Left lung (tissue), 4 donors: ENCODE measurements at regions not wholly inside any gene's neighbourhood (a gene's known extent, or its start where the extent isn't known, plus 50 kb on each side); places are given as distances from the start of the nearest gene placed in this dataset.

Experiments used
- ATAC-seq: fragments of 200-7000 bp; cut with Tn5 transposase; one replicate; pipeline ENCODE4 v1.9.1; 2020; ENCODE audit warnings: moderate library complexity
- DNase-seq, 4 donors: peaks; one replicate each; pipeline ENCODE4 v3.0.0-alpha.2; 2013 to 2020
- H3K27ac ChIP-seq, 2 donors: fragments of 200-600 bp; sonication (generic) in 1 of 2; one replicate each; pipeline versions ENCODE4 v1.5.0 to v1.8.0; 2020 to 2021
- H3K27me3 ChIP-seq, 2 donors: fragments of 200-600 bp; sonication (generic) in 1 of 2; one replicate each; pipeline versions ENCODE4 v1.5.0 to v1.8.0; 2020 to 2021
- H3K36me3 ChIP-seq, 2 donors: fragments of 200-600 bp; sonication (generic) in 1 of 2; one replicate each; pipeline versions ENCODE4 v1.5.0 to v1.8.0; 2020 to 2021
- H3K4me1 ChIP-seq, 2 donors: fragments of 200-600 bp; one replicate each; pipeline ENCODE4 v1.8.0; 2021
- H3K4me3 ChIP-seq, 2 donors: fragments of 200-600 bp; sonication (generic) in 1 of 2; one replicate each; pipeline versions ENCODE4 v1.5.0 to v1.8.0; 2020 to 2021; ENCODE audit warnings: mild to moderate bottlenecking in 1 of 2
- H3K9me3 ChIP-seq, 2 donors: fragments of 200-600 bp; sonication (generic) in 1 of 2; one replicate each; pipeline versions ENCODE4 v1.5.0 to v1.8.0; 2020 to 2021
- intact Hi-C, 2 donors: fragments of 100-400 bp; cut with DNase I; formaldehyde crosslinking; loops; one replicate each; pipeline versions ENCODE4 v1.11.2 to v1.14.2; 2022
- TF ChIP-seq, protein P1 (sequence below), 2 donors: fragments of 200-600 bp; sonication (generic) in 1 of 2; IDR thresholded peaks; one replicate each; pipeline versions ENCODE4 v1.5.0 to v1.8.0; 2021; ENCODE audit warnings: antibody characterized with exemption in 2 of 2
- donor health status: DM: no; HTN: yes; CAD: no.
- donor health status: DM: no; HTN: no; CAD: no.

DNA sequence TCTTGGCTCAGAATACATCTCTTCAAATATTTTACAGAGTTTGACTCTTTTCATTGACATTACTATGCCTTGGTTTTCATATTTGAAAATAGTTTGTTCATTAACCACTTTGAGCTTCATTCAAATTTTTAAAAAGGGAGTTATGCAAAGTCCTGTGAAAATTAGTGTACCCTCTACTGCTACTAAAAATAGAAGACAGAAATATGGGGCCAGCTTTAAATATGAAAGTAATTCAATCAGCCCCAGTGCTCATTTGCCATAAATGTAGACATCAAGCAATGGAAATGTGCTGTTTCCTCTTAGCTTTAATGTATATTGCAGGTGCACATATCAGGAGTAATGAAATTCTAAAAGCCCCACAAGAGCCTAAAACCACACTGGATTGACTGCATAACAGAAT is 218.7 kb downstream of the SPATA18 start:
- intact Hi-C loops = no loop called here
- Histone ChIP-seq H3K4me3 (no peak overlapping the region), H3K27ac (no peak overlapping the region), H3K9me3 (peaks cover 0 to 18% of the 10 kb centered on the region in 2 donors), H3K4me1 (no peaks in the 10 kb centered on the region), H3K27me3 (no peaks in the 10 kb centered on the region), H3K36me3 (no peaks in the 10 kb centered on the region)
- ATAC-seq (no peak), DNase-seq (no peak)
- TF ChIP-seq, protein P1, sequence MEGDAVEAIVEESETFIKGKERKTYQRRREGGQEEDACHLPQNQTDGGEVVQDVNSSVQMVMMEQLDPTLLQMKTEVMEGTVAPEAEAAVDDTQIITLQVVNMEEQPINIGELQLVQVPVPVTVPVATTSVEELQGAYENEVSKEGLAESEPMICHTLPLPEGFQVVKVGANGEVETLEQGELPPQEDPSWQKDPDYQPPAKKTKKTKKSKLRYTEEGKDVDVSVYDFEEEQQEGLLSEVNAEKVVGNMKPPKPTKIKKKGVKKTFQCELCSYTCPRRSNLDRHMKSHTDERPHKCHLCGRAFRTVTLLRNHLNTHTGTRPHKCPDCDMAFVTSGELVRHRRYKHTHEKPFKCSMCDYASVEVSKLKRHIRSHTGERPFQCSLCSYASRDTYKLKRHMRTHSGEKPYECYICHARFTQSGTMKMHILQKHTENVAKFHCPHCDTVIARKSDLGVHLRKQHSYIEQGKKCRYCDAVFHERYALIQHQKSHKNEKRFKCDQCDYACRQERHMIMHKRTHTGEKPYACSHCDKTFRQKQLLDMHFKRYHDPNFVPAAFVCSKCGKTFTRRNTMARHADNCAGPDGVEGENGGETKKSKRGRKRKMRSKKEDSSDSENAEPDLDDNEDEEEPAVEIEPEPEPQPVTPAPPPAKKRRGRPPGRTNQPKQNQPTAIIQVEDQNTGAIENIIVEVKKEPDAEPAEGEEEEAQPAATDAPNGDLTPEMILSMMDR (IDR thresholded peaks at IDR 0.05) = no peak

DNA sequence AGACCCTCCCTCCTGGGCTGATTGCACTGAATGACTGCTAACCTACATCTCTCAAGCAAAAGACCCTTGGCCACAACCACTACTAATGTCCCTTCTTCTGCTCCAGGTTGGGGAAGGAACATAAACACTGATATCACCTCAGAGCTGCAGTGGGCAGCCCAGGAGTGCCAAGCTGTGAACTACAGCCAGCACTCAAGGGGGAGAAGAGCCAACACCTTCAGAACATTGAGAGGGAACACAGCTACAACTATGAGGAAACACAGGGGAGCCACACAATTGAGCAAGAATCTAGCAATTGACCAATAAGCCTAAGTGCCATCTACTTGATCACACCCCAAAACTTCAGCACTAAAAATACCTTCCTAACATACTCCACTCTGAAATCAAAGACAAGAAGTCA is 222.8 kb downstream of the SPATA18 start:
- Histone ChIP-seq H3K4me1 (no peaks in the 10 kb centered on the region), H3K4me3 (no peak overlapping the region), H3K36me3 (no peaks in the 10 kb centered on the region), H3K27me3 (no peaks in the 10 kb centered on the region), H3K9me3 (peaks cover 0 to 34% of the 10 kb centered on the region in 2 donors), H3K27ac (no peak overlapping the region)
- ATAC-seq = peak; percentile 50
- DNase-seq = no peak
- intact Hi-C loops = no loop called here
- TF ChIP-seq, protein P1 (IDR thresholded peaks at IDR 0.05) = no peak

DNA sequence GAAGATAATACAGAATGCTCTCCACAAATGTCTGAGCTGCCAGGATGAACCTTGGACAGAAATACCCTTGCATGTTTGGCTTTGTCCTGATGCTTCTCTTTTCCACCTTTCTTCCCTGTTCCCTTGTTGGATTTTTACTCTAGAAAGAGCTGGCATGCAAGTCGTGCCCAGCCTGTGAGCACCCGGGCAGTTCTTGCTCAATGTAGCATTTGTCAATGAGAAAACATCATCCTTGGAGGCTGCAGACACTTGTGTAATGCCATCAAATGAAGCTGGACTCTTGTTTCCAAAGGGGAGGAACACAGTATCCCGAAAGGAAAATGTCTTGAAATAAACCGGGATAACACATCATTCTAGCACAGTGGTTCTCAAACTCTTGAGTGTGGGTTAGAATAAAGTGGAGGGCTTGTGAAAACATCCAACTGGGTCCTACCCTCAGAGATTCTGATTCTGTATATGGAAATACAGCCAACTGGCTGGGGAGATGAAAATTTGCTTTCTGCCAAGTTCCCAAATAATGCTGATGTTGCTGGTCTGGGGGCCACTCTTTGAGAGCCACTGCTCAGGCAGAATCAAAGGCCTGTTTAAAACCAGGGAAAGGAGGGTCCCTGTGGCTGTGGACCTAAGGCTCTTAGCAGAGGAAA is 237.2 kb downstream of the SPATA18 start:
- Histone ChIP-seq H3K27me3 (no peaks in the 10 kb centered on the region), H3K36me3 (no peaks in the 10 kb centered on the region), H3K27ac (no peak overlapping the region), H3K4me1 (no peaks in the 10 kb centered on the region), H3K9me3 (no peaks in the 10 kb centered on the region), H3K4me3 (no peak overlapping the region)
- peak in 1 of 4 donors; percentile 30 for DNase-seq
- intact Hi-C loops = no loop called here
- TF ChIP-seq, protein P1 (IDR thresholded peaks at IDR 0.05) = no peak
- ATAC-seq = no peak

DNA sequence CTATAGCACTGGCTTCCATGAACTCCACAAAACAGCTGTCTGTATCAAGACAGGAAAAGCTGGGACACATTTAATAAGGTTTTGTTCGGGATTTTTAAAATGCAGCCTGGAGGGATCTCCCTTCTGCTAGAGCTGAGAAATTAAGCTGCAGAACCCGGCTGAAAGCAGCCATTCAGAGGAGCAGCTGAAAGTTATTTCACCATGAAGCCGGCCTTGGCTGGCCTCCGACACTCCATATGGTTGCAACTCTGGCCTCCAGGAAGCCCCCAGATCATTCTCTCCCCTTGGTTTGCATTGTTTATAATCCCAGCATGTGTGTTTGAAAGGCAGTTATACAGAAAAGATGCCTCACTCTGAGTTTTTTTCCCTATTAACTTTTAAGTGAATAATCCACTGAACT is 239.4 kb downstream of the SPATA18 start:
- Histone ChIP-seq H3K36me3 (no peaks in the 10 kb centered on the region), H3K27me3 (no peaks in the 10 kb centered on the region), H3K27ac (no peak overlapping the region), H3K4me1 (no peaks in the 10 kb centered on the region), H3K9me3 (no peaks in the 10 kb centered on the region), H3K4me3 (no peak overlapping the region)
- TF ChIP-seq, protein P1 (IDR thresholded peaks at IDR 0.05) = no peak
- intact Hi-C loops = no loop called here
- ATAC-seq = no peak
- peak in 2 of 4 donors; percentile 63 to 86 for DNase-seq

DNA sequence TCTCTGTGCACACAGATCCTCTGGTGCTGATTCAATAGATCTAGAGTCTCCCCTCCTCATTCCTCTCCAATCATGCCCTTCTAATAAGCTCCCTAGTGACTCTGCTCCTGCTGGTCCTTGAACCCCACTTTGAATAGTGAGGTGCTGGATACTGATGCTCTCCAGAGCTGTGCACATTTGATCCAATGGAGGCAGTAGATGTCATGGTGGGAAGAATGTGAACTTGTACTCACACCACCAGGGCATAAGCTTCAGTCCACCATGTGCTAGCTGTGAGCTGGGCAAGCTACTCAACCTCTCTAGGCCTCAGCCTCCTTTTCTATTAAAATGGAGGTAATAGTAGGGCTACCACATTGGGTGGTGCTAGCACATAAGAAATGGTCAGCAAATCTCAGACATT is 241.1 kb downstream of the SPATA18 start:
- no peak for ATAC-seq

More for the DNA sequence above, 241.1 kb downstream of the SPATA18 start:
- DNase-seq = no peak
- Histone ChIP-seq H3K36me3 (no peaks in the 10 kb centered on the region), H3K4me1 (no peaks in the 10 kb centered on the region), H3K9me3 (no peaks in the 10 kb centered on the region), H3K27ac (no peak overlapping the region), H3K27me3 (no peaks in the 10 kb centered on the region), H3K4me3 (no peak overlapping the region)
- TF ChIP-seq, protein P1 (IDR thresholded peaks at IDR 0.05) = no peak
- intact Hi-C loops = no loop called here
